Epithelial cell of proximal tubule (primary cell): ENCODE measurements at regions not wholly inside any gene's neighbourhood (a gene's known extent, or its start where the extent isn't known, plus 50 kb on each side); places are given as distances from the start of the nearest gene placed in this dataset.

Experiments
- DNase-seq: peaks from one replicate; pipeline ENCODE4 v3.0.0-alpha.2; 2011; ENCODE audit warnings: low read depth
- H3K4me3 ChIP-seq: 2 replicates; pipeline ENCODE4 v1.5.1; 2011; ENCODE audit warnings: low read depth, mild to moderate bottlenecking, low read length
- TF ChIP-seq, protein P1 (sequence below): conservative IDR thresholded peaks from 2 replicates; pipeline ENCODE4 v1.5.1; 2012; ENCODE audit warnings: low read depth, mild to moderate bottlenecking, low read length

DNA sequence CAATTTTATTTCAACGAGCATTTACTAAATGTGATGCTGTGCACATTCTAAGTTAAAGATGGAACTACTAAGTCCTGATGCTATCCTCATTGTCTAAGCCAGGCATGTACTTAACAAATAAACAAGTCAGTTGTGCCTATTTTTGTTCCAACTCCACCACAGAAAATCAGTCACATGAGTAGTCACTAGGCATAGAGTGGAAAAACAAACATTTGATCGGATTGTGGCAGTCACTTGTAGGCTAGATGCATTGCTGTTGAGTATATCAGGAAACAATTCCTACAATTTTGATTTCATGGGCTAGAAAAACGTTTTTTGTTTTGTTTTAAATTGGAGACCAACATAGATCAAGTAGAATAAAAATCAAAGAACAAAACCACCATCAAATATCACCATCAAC is 177.6 kb upstream of the SLC25A13 start:
- DNase-seq = no peak
- TF ChIP-seq, protein P1, sequence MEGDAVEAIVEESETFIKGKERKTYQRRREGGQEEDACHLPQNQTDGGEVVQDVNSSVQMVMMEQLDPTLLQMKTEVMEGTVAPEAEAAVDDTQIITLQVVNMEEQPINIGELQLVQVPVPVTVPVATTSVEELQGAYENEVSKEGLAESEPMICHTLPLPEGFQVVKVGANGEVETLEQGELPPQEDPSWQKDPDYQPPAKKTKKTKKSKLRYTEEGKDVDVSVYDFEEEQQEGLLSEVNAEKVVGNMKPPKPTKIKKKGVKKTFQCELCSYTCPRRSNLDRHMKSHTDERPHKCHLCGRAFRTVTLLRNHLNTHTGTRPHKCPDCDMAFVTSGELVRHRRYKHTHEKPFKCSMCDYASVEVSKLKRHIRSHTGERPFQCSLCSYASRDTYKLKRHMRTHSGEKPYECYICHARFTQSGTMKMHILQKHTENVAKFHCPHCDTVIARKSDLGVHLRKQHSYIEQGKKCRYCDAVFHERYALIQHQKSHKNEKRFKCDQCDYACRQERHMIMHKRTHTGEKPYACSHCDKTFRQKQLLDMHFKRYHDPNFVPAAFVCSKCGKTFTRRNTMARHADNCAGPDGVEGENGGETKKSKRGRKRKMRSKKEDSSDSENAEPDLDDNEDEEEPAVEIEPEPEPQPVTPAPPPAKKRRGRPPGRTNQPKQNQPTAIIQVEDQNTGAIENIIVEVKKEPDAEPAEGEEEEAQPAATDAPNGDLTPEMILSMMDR = no peak

DNA sequence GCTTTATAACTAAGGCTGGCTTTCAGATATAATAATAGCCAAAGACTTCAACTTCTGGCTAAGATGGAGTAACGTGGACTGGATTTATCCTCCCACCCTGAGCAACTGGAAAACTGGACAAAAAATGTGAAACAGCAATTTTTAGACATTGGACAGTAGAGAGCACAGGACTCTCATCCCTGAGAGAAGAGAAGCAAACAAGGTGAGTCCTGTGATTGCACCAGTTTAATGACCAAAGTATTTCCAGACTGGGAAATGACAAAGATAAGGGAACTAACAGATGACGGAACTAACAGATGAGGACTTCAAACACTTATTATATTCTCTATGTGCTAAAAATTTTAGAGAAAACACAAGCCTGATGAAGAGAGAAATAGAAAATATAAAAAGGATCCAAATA is 175.7 kb upstream of the SLC25A13 start:
- TF ChIP-seq, protein P1 = no peak
- no peak for DNase-seq

More for the DNA sequence above, 177.6 kb upstream of the SLC25A13 start:
- H3K4me3 ChIP-seq = no peak overlapping the region

DNA sequence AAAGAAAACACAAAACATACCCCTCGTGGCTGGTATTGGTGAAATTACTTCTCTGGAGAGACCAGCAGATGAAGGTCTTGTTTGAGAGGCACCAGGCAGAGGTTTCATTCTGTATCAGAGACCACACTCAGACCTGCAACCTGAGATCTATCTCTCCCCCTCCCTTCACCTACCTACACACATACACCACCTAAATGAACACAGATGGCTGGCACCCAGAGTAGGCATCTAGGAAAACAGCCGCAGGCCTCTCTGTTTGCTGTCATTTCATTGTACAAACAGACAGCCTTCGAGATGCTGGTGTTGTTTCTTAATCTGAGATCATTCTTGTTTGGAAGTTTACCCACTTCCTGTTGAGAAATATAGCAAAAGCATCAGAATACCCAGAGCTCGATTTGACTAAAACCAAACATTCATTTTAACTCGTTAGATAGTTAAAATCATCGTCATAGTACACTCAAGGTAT is 173.9 kb upstream of the SLC25A13 start:
- no peak for DNase-seq
- TF ChIP-seq, protein P1 = no peak

More for the DNA sequence above, 175.7 kb upstream of the SLC25A13 start:
- H3K4me3 ChIP-seq = no peak overlapping the region

DNA sequence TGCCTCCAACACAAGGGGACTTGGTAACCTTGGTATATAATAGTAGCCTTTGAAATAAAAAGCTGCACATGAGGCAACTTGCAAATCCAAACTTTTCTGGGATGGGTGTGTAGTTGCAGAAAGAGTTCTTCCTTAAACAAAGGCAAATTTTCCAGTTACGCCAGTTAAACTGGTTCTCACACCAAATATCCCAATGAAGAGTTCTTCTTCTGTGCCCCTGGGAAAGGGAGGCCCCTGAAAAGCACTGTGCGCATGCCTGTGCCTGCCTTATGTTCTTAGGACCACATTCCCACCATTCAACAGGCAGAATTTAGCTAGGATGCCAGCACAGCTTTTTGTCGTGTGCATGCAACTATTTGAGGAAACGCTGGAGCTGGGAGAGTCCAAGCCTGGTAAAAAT is 164.8 kb upstream of the SLC25A13 start:
- DNase-seq = no peak
- no peak overlapping the region for H3K4me3 ChIP-seq
- TF ChIP-seq, protein P1 = no peak

More for the DNA sequence above, 173.9 kb upstream of the SLC25A13 start:
- no peak overlapping the region for H3K4me3 ChIP-seq

DNA sequence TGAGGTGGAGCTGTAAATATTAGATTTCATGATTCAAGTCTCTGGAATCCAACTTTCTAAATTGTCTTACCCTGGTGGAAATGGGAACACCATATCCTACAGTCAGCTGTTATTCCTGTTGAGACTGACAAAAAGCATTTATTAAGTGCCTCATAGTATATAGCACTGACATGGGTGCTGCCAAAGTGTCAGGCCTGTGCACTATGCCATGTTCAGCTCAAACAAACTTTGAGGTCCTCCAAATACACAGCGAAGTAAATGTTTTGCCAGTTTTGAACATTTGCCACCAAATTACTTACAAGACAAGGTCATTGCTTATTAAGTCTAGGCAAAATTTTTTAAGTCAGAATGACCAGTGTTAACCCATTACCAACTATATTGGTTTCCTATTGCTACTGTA is 162.9 kb upstream of the SLC25A13 start:
- no peak for DNase-seq
- TF ChIP-seq, protein P1 = no peak
- H3K4me3 ChIP-seq = no peak overlapping the region

DNA sequence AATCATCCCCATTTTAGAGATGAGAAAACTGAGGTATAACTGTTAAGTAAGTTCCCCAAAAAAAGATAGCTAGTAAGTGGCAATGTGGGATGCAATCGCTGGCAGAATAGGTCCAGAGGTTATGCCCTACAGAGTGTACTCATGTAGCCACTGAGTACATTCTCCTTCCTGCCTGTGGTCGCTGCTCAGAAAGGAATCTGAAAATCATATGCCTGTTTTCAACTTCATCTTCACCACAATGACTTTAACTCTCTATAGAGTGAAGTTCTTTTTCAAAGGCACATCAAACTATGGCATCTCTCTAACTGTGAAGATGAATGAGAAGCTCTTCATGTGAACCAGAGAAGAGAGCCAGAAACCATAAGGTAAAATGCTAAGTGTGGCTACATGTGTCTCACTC is 162.2 kb upstream of the SLC25A13 start:
- DNase-seq = no peak
- H3K4me3 ChIP-seq = no peak overlapping the region
- TF ChIP-seq, protein P1 = no peak

DNA sequence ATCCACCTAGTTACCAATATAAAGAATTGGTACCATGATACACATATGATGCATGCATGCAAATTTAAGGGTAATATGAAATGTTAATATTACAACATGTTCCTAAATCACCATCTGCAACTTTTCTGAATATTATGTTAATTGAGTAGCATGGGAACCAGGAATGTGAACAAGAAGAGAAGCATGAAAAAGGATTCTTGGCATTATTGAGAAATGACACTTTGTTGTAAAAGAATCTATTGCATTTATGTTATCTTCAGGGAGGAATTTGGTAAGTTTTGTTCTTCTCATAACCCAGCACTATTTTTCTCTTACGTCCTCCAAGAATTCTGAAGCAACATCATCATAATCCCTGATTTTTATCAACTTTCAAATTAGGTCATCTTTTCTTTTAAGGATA is 159.9 kb upstream of the SLC25A13 start:
- H3K4me3 ChIP-seq = no peak overlapping the region
- TF ChIP-seq, protein P1 = no peak

More for the DNA sequence above, 159.9 kb upstream of the SLC25A13 start:
- no peak for DNase-seq
